Epithelial cell of prostate (primary cell): ENCODE measurements at regions not wholly inside any gene's neighbourhood (a gene's known extent, or its start where the extent isn't known, plus 50 kb on each side); places are given as distances from the start of the nearest gene placed in this dataset.
"Not testable (repeated sequence)": the region's sequence is repeated elsewhere in the genome, so short reads cannot be mapped to it uniquely, and the experiment has no call there.

Experiments
- DNase-seq: peaks from one replicate; pipeline ENCODE4 v3.0.0-alpha.2; 2011; ENCODE audit warnings: low read depth, low spot score
- H3K27ac ChIP-seq: fragments of 450-650 bp; 2 replicates; pipeline ENCODE4 v1.5.1; 2017; ENCODE audit warnings: mild to moderate bottlenecking

DNA sequence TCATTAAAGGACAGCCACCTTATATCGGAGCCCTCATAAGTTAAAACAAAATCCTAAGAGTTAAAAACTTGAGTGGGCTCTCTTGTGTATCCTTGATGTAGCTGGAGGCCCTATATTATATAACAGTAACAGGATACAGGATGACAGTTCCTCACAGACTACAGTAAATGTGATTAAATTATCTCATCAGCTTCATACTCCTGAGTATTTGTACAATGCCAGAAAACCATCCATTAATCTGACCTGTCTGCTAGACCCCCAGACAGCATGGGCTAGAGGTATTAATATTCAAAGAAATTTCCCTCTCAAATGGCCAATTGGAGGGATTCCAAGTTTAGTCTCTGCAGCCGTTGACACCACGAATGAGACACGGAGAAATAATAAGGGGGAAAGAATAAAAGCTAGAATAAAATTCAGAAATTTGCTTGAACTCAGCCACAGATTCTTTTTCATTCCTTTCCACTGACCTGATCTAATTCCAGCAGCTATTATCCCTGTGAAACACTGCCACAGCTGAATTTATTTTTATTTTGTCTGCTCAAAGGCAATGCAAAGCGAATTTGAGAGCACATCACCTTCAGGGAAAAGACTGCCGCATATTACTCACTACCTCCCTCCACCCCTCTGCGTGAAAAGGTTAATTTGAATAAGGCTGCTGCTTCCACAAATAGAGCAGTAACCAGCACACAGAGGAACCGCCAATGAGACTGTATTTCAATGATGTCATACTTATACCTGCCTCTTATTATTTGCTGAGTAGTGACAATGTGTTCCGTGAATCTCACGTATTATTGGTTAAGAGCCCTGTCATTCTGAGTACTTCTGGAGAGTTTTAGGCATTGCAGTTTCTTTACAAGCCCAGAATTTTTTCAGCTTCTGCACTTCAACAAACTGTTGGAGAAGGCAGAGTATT lies 155.9 kb upstream of the KLF12 start:
- peak overlapping the region; percentile 9 for H3K27ac ChIP-seq
- peak; percentile 92 for DNase-seq

DNA sequence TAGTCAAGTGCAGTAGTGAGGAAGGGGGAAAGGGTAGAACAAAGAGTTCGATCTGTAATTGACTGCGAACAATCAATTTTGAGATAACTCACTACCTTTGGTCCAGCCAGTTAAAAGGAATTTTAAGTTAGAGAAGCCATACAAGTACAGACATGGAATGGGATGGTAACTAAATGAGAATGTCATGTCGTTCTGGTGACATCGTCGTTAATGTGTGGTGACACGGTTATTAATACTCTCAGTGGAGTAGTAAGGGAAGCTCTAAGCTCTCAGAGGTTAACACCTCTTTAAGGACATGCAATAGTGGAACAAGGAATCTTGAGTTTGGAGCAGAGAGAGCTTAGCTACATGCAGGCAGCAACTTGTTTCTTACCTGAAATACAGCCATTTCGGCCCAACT lies 154.9 kb upstream of the KLF12 start:
- DNase-seq: no peak
- peak overlapping the region; percentile 9 for H3K27ac ChIP-seq

DNA sequence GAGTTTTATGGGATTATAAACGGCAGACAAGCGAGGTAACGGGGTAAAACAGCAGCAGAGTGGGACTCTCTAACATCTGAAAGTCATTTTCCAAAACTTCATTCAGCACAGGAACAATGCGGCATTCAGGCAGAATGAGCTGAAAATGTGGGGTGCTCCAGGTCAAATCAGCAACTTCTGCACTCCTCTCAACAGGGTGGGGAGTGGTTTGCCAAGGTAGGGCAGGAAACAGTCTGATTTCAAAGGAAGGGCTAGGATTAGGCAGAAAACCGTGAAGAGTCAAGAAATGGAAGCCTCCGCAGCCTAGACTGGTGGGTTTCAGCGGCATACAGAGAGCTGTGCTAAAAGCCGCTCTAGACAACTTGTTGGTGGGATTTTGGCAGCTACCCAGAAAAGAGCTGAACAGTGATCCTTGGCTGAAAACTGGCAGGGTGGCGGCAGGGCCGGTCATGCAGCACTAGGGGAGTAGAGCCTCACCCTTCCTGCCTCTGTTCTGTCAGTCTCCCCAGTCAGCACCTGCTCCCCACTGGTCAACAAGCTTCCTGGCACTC lies 154.2 kb upstream of the KLF12 start:
- peak overlapping the region; percentile 9 for H3K27ac ChIP-seq
- DNase-seq: no peak

DNA sequence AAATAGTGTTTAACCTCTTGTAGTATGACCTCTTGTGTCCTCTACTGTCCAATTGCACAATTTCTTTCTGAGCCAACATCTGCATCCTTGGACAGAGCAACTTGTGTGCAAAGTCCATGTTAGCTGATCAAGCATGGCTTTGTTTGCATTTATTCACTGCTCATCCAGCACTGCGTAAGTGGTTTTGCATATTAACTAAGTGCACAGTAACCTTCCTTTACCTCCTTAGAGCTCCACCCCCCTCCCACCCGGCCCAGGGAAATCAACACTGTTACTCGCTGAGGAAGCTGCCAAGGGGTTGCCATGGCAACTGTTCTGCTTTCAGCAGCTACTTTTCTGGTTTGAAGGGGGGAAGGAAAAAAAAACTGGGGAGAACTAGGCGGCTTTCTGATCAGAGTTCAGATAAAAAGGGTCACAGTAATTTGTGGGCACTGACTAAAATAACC lies 153.5 kb upstream of the KLF12 start:
- no peak overlapping the region for H3K27ac ChIP-seq
- no peak for DNase-seq

DNA sequence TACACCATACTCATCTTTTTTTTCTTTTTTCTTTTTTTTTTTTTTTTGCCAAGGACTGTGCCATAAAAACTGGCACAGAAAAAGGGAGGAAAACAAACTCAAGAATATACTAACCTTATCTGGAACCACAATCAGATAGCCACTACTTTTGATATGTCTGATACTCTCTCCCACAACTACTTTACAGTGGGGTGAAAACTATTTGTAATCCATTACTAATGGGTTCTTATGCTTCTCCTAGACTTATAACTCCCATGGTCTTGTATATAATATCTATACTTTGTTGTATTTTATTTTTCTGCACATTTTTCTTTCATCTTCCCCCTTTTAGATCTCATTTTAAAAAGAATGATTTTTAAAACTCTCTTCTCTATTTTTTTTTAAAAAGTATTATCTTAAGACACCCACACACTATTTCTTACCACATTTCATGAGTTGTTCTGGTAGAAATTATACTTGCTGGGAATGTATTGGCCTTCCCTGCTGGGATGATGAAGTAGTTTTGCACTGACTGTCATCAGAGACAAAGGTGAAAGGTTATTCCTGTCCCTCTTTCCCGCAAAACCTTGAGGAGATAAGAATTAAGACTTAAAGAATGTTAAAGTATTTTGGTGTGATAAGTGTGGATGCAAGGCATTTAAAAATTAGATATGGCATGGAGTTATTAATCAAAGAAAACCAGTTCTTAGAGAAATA lies 146.7 kb upstream of the KLF12 start:
- no peak overlapping the region for H3K27ac ChIP-seq
- no peak for DNase-seq

DNA sequence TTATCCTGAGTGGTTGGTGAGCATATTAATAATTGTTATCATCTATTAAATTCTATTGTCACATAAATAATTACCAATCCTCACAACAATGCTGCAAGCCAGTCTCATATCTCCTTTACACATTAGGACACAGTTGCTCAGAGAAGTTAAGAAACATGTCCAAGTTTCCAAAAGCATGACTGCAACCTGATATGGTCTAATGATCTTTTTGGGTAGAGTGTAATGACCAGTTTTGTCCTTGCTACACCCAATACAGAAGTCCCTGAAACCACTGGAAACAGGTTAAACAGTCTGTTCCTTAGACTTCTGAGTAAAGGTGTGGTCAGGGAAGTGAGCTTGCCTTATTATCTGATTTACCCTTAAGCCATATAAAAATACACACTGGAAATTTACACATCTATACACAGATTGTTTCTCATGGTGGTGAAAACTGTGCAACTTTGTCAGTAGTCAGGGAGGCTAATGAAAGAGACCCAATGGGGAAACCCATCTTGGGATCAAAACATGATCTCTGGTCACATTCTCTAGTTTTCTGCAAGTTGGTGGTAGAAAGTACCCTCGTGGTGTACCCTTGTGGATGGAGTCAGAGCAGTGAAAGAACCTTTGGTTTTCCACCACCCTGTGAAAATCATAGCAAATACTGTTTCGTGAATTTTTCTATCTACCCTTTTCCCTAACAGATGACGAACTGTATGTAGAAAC lies 146.0 kb upstream of the KLF12 start:
- H3K27ac ChIP-seq: no peak overlapping the region
- DNase-seq: no peak

DNA sequence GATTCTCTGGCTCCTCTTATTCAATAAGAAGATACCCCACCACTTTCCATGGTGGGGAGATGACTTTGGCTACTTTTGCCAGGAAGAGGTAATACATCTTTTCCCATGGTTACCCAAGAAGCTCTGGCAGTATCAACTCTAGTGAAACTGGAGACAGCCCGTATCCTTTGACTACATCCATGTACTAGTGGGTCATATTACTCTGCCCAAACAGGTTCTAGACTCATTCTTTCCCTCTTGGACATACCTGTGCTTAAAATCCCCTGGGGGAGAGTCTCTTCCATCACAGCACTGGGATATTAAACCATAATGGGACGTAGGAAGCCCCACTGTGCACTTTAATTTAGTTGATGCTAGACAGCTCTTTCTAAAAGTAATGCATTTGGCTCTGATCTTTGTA lies 144.7 kb upstream of the KLF12 start:
- H3K27ac ChIP-seq: no peak overlapping the region
- DNase-seq: no peak

DNA sequence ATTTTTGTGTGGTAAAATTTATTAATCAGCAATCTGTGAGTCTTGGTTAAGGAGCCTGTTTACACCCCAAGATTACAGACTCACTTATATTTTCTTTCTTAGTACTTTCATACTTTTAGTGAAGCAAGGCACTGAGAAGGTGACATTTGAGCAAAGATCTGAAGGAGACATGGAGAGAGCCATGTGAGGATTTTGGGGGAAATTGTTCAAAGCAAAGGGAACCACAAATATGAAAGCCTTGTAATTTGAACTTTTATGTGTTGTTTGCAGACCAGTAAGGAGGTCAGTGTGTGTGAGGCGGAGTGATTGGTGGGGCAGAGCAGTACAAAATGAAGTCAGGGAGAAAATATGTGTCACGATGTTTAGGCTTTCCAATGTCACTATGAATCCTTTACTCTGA lies 140.7 kb upstream of the KLF12 start:
- H3K27ac ChIP-seq: no peak overlapping the region
- DNase-seq: no peak

DNA sequence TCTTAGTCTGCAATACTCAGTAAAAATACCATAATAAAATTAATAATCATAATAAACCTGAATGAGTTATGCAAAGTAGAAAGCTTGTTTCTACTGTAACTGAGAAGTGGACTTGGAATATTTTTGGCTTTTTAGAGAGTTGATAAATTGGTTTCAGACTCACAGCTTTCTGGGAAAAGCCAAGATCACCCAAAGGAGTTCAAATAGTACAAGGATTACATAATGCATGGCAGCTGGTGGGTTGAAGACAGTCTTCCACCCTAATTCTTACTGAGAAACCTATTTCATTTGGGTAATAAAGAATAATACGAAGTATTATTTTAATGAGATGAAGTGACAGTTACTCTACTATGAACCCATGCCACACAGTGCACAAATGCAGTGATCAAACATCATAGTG lies 139.4 kb upstream of the KLF12 start:
- no peak for DNase-seq
- H3K27ac ChIP-seq: no peak overlapping the region

DNA sequence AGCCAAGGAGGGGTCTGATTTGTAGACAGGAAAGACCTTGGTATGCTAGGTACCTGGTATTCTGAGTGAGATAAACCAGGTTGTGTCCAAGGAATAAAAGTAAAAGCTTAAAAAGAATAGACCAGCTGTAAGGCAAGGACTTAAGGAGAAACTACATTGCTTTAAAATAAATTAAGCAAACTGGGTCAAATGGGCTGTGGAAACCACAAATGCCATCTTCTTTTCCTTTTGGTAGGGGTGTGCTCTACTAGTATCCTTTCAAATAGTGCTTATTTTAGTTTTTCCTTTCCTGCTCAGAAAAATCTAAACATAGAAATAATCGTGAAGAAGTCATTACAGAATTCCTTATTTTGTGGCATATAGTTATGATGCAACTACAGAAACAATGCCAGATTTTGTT lies 138.6 kb upstream of the KLF12 start:
- H3K27ac ChIP-seq: no peak overlapping the region

DNA sequence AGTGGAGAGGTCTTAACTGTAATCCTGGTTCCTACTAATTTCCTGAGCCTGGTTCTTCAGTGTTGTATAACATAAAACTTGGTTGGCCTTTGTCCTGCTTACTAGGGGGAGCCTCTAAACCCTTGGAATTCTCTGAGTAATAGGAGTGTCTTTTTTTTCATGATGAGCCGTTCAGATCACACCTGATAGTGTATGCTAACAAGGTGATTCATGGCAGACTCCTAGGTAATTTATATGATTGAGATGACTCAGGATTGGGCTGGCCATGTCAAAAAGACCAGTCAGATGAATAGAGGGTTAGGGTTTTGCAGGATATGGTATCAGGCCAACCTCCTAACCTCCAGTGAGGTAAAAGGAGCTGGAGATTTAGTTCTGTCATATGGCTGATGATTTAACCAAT lies 135.8 kb upstream of the KLF12 start:
- no peak overlapping the region for H3K27ac ChIP-seq
- DNase-seq: peak; percentile 72

More for the DNA sequence above, 138.6 kb upstream of the KLF12 start:
- DNase-seq: no peak

DNA sequence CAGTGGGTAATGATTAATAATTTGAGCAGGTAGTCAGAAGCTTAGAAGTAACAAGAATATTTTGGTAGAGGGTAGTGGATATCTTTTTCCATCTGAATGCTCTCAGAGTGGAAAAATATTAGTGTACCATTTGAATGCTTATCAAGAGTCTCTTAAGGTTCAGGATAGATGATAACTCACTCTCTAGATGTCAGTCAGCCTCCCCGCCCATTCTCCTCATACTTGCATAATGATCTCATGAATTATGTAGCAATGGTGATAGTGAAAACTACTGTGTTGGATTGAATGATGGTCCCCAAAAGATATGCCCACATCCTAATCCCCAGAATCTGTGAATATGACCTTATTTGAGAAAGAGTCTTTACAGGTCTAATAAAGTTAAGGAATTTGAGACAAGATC lies 132.7 kb upstream of the KLF12 start:
- no peak overlapping the region for H3K27ac ChIP-seq
- DNase-seq: no peak

DNA sequence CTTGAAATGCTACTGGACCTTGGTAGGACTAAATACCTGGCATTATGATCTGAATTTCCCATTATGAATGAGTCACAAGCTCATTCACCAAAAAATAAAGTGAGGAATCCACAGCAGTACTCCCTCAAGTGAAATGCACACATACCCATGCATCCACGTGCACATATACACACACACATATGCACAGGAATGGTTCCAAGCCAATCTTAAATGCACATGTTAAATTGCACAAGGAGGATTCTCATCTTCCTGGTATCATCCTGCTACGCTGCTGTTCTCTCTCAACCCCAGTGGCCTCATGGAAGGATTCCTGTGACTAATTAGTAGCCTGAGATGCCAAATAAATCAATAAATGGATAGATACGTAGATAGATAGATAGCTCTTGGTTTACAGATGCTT lies 132.1 kb upstream of the KLF12 start:
- no peak for DNase-seq
- no peak overlapping the region for H3K27ac ChIP-seq

DNA sequence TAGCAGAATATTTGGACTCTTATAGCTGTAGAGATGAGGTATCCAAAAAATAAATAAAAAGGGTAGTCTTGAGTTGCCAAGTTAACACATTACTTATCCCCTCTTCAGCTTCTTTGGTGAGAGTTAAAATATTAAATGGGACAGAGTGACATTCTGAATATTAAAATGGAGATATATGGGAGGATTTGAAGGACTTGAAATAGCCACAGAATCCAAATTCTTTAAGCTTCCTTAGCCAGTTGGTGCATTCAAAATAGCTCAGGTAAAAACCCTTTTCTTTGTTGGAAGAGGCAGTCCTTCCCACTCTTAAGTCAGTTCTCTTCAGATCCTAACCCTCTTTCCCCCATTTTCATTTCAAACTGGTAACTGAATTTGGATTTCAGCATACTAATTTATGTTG lies 130.1 kb upstream of the KLF12 start:
- DNase-seq: no peak
- no peak overlapping the region for H3K27ac ChIP-seq

DNA sequence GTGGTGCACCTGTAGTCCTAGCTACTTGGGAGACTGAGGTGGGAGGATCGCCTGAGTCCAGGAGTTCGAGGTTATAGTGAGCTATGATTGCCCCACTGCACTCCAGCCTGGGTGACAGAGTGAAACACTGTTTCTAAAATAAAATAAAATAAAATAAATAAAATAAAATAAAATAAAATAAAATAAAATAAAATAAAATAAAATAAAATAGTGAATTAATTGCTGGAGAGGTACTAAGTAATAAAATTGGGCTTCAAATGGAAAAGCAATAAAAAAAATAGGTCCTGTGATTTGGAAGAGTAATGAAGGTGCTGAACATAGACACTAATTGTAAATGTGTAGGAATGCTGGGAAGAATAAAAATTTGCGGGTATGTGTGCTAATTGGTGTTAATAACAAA lies 126.2 kb upstream of the KLF12 start:
- H3K27ac ChIP-seq, DNase-seq: not testable (repeated sequence)

DNA sequence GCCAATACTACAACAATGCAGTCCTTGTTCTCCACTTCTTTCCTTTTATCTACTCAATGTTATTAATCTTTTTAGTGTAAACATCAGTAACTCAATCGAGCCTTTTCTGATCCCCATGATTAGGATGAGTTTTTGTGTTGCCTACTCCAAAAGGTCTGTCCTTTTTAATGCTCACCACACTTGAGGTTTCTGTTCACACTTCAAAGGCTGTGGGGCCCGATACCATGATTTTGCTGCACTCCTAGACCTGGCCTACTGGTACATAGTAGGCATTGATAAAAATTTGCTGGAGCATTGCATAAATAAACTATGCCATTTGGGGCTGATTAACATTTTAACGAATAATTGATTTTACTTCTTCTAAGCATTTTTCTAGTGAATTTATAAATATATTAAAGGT lies 125.4 kb upstream of the KLF12 start:
- no peak overlapping the region for H3K27ac ChIP-seq
- no peak for DNase-seq

DNA sequence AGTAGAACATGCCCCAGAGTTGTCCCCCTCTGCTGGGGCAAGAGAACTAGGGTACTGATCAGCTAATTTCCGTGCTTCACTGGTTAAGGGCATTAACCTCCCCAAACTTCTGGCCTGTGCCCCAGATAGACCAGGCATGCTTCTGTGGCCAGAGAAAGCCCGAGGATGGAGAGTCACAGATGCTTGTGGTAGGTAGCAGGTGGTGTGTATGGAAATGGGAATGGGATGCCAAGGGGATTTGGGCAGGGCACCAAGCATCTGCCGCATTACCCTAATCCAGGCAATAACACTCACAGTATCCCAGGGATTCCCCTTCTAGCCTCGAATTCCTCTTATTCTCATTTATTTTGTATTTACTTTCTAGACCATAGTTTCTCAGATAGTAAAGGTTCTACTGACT lies 124.8 kb upstream of the KLF12 start:
- H3K27ac ChIP-seq: no peak overlapping the region
- DNase-seq: no peak

DNA sequence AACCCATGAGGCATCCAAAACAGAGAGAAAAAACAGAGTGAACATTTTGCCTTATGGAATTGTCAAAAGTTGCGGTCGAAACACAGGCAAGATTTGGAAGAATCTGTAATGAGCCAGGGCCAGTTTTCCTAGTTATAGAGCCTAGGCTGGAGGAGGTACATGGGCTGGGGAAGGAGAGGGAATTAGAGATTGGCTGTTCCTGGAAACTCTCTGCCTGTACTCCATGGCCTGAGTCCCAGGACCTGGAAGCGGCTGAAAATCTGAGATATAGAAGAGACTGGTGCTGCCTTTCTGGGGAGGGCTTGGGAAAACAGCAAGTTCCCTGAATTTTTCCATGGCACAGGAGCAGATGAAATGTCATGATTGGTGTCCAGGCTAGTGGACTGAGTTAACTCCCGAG lies 122.8 kb upstream of the KLF12 start:
- DNase-seq: no peak
- H3K27ac ChIP-seq: no peak overlapping the region

DNA sequence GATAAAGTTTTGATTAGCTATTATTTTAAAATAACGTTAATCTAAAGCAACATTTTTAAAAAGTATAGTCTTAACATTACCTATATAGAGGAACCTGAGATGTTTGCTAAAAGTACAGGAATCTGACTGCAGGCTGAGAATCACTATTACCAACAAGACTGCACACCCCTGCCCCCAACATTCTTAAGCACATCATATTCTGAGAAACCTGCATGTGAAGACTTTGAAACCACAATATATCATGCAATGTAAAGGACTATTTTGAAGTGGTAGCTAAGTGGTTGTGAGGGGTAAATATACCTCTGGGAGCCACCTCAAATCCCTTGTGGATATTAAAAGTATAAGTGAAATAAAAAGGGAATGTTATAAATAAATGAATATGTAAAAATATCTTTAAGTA lies 119.0 kb upstream of the KLF12 start:
- DNase-seq: no peak
- H3K27ac ChIP-seq: no peak overlapping the region

DNA sequence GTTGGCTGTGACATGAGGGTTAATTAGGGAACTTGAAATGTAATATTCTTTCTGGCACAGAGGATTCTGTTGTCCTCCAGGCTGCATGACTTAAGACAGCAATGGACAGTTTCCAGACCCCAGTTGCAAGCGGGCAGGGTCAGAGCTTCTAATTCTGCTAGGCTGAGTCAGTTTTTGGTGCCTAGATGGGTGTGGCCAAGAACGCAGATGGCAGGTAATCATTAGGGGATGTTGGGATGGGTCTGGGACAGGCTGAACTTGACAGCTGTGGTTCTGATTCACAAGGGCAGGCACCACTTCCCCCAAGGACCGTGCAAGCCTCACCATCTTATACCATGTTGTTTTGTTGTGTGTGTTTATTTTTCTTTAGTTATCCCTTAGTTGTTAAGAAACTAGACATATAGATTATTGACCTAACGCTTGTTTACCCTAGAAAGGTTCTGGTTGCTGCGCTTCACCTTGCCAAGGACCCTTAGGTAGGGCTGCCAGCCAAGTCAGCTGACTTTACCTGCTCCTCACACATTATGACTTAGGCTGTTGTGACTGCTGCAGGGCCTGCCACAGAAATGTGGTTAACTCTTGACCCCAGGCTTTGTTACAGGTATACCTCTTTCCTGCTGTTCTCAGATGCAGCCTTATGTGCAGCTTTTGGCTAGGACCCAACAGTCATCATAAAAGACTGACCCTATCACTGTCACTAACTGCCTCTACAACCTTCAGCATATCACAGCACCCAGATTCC lies 117.7 kb upstream of the KLF12 start:
- no peak for DNase-seq
- peak overlapping the region; percentile 23 for H3K27ac ChIP-seq
